ENCODE measurements at regions not wholly inside any gene's neighbourhood (a gene's known extent, or its start where the extent isn't known, plus 50 kb on each side); places are given as distances from the start of the nearest gene placed in this dataset.
"Not testable (repeated sequence)": the region's sequence is repeated elsewhere in the genome, so short reads cannot be mapped to it uniquely, and the experiment has no call there.

DNA sequence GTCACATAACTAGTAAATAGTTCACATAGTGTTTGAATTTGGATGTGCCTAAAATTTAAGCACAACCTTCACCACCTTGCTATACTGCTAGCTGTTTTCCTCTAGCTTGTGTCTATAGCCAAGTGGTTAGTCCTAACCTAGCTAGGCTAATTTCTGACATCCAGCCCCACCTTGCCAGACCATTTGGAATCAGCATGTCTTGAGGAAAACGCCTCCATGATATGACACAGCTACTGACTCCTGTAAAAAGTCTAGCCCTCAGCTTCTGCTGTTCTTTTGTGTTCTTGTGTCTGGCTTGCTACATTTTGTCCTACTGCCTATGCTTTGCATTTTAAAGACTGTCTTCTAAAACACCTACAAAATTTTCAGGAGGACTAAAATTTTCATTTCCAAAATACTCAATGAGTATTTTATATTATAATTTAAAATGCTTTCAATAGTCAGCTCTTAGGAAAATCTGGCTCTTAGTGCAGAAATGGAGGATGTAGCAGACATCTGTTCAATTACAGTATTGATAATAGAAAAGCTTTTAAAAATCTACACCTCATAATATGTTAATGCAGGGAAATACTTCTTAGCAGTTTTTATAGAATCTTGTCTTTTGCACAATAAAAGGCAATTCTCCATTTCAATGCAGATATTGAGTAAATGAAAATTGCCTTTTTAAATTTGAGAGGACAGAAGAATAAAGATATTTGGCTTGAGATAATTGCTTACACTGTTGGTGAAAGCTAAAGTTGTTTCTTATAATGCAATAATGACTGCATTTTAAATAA is 160.8 kb upstream of the APP start:
- DNase-seq (ENCODE audit: low spot score), result no peak

DNA sequence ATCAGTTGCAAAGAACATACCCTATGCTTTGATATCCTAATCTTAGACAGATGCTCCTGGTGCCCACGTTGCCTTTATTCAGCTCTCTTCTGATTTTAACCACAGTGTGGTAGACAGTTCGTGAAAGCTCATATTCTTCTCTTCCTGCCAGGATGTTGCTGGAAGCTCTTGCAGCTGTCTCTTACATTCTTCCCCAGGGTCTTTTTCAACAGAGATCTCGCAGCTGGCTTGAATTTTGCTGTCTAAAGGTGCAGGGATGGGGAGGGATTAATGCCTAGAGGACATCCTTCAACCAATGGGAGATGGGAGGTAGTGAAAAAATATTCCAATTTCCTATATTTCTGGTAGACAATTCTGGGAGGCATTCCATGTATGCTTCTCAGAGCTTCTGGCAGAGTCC is 150.0 kb upstream of the APP start:
- peak; percentile 4 for DNase-seq (ENCODE audit: low spot score)

DNA sequence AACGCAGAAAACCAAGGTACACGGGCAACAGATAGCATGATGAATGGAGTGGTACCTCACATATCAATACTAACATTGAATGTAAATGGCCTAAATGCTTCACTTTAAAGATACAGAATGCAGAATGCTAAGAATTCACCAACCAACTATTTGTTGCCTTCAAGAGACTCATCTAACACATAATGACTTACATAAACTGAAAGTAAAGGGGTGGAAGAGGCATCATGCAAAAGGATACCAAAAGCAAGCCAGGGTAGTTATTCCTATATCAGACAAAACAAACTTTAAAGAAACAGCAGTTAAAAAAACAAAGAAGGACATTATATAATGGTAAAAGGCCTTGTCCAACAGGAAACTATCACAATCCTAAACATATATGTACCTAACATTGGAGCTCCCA is 137.1 kb upstream of the APP start:
- DNase-seq (ENCODE audit: low spot score), result no peak

DNA sequence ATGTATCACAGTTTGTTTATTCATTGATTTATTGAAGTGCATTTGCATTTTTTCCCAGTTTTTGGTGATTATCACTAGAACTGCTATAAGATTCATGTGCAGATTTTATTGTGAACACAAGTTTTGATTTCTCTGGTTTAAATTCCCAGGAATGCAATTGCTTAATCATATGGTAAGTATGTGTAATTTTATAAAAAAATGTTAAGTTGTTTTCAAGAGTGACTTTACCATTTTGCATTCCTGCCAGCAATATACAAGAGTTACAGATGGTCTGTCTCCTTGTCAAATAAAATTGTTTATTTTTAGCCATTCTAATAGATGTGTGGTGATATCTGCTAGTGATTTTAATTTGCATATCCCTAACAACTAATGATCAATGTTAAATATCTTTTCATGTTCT is 127.3 kb upstream of the APP start:
- DNase-seq (ENCODE audit: low spot score), result no peak

DNA sequence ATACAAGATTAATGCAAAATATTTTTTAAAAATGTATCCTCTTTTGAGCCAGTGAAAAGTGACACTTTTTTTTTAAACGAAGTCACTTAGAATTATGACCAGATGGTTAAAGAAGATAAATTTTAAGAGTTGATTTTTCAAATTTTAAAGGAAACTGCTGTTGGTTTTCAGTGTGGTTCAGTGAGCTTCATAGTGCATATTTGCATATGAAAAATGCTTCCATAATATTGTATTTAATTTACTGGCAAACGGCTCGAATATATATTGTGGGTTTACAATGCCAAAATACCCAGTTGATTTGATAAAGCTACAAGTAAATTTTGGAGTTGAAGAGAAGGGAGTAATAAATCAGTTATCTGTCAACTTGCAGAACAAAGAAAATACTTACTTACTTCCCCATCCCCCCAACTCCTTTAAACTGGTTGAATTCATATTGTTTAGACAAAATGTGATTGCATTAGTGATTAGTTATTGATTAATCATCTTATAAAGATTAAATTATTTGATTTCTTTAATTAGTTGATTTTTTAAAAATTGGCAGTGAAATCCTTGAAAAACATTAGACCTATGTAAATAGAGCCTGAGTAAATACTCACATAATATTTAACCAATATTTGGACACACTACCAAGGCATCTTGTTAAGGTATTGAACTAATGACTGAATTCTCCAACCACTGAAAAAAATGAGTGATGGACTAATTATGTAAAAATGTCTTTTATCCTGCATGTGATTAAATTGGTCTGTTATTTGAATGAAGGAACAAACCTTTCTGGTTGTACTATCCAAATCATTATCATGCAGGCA is 122.8 kb upstream of the APP start:
- DNase-seq (ENCODE audit: low spot score), result no peak

DNA sequence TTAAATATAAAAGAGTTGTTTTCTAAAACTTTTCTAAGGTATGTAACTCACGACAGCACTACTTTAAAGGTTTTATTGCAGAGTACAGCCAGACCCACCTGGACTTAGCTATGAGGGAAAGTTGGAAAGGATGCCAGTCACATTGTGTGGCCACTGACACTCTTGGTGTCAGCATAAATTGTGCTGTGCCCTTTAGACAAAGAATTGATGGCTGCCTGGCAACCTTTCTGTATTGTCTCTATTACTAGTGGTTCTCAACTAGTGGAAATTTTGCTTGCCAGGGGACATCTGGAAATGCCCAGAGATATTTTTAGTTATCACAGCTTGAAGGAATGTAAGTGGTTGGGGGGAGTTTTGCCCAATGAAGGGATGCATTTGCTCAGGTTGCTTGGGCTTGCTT is 117.5 kb upstream of the APP start:
- no peak for DNase-seq (ENCODE audit: low spot score)

DNA sequence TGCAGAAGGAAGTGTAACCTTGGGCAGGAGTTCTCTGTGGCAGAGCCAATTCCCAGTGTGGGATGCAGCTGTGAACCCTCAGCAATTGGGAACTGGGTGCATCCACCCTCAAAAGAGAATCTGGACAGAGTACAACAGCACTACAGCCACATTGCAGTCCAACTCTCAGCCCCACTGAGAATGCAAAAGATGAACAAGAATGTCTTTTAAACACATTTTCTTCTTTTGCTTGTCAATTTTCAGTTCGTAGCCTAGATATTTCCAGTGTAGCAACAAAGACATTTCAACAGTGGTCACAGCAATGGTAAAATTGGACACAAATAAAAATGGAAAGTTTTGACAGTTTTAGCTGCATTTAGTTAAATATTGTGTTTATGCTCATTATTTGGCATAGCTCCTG is 114.0 kb upstream of the APP start:
- no peak for DNase-seq (ENCODE audit: low spot score)

DNA sequence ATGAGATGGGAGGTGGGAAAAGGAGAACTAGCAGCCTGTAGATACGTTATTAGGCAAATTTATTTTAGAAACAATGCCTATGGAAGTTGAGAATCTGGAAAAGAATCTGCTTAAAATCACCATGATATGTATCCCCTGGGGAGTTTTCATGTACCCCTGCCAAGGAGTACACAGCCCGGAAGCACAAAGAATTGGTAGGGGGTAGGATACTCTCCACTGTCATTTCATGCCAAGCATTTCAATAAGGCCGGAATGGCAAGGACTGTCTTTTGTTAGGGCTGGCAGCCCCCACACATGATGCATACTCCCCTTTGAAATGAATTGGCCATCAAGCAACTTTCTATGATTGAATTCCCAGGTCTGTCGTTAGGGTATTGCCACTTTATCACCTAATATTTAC is 111.5 kb upstream of the APP start:
- no peak for DNase-seq (ENCODE audit: low spot score)

DNA sequence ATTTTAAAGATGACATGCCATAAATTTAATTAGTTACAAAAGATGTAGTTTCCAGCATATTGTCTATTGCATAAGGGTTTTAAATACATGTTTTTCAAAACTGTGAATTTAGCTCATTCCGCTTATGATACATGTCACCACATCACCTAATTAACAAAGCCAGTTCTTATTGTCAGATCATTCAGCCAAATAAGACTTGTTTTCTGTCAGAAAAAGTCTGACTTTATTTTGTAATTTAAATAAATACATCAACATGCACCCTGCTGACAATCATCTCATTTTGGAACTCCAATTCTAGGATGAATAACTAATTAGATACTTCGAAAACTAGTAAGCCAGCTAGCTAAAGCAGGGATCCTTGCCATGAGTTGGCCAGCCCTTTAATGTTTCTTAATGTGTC is 110.9 kb upstream of the APP start:
- DNase-seq (ENCODE audit: low spot score), result no peak

DNA sequence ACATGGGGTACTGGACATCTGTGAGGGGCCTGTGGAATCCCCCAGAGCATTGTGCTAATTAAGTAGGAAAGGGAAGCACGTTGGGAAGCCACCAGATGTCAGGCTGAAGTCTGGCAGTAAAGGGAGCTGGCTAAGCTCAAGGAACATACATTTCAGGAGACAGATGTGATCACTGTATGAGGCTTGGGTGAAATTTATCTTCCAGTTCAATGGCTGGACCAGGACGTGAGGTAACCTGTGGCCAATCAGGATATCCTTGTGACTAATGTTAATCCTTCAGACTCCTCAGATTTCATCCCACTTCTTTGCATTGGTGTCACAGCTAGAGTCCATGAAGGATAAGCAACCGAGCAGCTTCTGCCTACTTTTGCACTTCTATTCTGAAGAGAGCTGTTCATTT is 110.2 kb upstream of the APP start:
- no peak for DNase-seq (ENCODE audit: low spot score)

DNA sequence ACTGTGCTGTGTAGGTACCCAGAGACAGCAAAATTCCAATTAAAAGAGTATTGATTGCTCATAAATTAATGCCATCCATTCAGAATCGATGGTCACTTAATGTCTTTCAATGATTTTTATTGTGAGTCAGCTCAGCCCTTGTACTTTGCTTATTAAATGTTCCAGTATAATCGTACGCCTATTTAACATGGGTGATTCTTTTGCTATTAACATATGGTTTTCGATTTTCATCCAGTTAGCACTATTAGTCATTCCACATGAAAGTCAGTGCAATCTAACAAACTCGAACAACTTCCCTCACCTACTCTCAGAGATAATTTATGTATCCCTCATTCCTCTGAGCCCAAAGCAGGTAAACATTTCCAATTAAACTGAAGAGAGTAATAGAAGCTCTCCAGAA is 109.6 kb upstream of the APP start:
- DNase-seq (ENCODE audit: low spot score), result no peak

DNA sequence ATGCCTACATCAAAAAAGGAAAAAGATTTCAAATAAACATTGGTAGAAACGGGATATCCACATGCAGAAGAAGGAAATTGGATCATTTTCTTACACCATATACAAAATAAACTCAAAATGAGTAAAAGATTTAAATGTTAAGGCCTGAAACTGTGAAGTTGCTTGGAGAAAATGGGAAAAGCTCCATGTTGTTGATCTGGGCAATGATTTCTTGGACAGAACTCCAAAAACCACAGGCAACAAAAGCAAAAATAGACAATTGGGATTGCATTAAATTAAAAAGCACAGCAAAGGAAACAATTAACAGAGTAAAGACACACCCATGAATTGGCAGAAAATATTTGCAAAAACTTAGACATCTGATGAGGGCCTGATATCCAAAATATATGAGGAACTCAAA is 105.2 kb upstream of the APP start:
- no peak for DNase-seq (ENCODE audit: low spot score)

DNA sequence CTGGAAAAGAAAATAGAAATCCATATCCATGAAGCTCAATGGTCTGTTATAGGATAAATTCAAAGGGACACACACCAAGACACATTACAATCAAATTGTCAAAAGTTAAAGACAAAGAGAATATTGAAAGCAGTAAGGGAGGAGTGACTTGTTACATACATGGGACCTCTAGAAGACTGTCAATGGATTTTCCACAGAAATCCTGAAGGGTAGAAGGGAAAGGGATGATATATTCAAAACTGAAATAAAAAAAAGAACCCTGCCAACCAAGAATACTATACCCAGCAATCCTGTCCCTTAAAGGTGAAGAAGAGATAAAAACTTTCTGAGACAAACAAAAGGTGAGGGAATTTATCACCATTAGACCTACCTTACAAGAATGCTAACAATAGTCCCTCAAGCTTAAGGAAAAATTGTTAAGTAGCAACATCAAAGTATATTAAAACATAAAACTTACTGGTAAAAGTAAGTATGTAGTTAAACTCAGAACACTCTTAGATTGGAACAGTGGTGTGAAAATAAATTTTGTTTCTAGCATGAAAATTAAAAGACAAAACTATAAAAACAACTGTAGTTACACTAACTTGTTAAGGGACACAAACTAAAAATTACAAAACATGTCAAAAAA is 103.2 kb upstream of the APP start:
- DNase-seq (ENCODE audit: low spot score), result no peak

DNA sequence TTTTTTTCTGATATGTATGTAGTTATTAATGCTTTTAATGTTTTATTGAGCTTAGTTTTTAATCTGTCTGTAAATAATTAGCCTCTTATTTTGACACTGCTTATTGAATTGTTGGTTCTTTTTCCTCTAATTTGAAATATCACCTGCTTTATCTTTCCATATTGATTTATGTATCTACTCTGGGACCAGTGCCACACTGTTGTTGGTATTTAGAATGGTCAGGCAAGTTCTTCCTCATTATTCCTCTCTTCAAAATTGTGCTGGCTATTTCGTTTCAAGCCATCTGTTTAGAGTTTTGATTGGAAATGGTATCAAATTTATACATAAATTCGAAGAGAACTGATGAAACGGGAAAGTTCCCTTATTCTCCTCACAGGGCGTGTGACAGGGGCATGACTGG is 96.8 kb upstream of the APP start:
- DNase-seq (ENCODE audit: low spot score), result no peak

DNA sequence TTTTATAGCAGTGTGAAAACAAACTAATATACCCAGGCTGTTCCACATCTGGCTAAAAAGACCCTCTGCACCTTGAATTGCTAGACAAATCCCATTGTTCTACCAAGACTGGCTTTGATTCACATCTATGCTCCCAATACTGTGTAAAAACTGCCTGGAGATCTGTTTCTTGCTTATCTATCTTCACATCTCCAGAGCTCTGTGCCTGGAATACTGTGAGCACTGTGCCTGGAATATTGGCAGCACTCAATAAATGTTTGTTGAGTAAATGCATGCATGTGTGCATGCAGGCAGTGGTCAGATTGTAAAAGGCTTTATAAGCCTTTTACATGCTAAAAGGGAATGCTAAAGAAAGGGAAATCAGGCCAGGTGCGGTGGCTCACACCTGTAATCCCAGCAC is 75.5 kb upstream of the APP start:
- no peak for DNase-seq (ENCODE audit: low spot score)

DNA sequence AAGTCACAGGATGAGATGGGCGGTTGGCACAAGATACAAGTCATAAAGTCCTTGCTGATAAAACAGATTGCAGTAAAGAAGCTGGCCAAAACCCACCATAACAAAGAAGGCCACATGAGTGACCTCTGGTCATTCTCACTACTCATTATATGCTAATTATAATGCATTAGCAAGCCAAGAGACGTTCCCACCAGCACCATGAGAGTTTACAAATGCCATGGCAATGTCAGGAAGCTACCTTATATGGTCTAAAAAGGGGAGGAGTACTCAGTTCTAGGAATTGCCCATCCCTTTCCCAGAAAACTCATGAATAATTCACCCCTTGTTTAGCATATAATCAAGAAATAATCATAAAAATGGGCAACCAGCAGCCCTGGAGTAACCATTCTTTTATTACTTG is 74.9 kb upstream of the APP start:
- DNase-seq (ENCODE audit: low spot score), result no peak

DNA sequence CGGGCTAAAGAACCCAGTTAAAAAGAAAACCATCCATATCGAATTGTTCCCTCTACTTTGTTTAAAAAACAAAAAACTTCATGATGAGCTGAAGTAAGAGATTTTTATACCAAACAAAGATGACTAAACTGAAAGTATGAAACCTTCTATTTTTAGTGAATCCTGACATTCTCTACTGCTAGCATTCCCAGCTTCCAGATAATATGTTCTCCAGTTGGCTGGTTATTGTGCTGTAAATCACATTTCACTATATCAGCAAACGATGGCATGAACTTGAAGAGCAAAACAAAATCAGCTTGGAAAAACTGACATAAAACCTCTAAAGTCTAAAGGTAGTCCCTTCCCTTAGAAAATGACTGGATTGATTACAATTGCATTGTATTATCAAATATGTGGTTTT is 68.1 kb upstream of the APP start:
- no peak for DNase-seq (ENCODE audit: low spot score)

DNA sequence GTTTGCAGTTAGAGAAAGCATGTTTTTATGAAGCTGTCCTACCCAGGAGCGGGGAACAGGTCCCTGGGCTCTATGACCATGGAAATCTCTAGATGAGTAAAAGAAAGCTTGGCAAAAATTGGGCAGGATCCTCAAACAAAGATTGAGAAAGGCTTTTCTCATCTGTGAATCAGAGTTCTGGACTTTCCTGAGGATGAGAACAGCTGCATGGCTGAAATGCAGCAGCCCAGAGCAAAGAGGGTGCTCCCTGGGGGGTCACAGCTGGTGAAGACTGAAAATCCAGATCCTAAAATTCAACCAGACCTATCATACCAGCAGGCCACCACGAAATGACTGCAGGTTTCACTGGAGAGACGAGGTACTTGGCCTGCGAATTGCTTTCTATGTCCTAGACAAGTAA is 65.7 kb upstream of the APP start:
- no peak for DNase-seq (ENCODE audit: low spot score)

DNA sequence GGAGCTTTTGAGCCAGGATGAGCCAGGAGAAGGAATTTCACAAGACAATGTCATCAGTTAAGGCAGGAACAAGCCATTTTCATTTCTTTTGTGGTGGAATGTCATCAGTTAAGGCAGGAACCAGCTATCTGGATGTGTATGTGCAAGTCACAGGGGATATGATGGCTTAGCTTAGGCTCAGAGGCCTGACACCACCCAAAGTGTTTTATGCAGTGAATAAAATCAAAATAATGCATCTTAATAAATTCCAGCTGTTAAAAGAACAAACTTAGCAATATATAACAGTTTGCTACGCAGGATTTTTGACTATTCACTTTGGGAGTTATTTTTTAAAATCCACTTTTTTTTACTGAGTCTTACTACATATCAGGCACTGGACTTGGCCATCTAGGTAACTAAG is 62.7 kb upstream of the APP start:
- DNase-seq (ENCODE audit: low spot score), result not testable (repeated sequence)

DNA sequence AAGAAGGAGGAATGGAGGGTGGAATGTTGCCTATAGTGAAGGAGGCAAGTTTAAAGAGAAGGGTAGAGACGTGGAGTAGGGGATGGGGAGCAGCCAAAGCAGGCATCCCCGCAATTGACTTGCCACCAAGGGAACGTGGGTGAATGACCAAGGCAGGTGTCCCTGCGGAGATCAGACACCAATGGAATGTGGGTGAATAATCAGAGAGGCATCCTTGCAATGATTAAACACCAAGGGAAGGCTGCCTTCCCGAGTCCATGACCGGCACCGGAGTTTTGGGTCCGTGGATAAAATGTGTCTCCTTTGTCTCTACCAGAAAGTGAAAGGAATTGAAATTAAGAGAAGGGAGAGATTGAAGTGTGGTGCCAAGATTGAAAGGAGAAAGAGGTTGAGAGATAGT is 61.9 kb upstream of the APP start:
- not testable (repeated sequence) for DNase-seq (ENCODE audit: low spot score)

DNA sequence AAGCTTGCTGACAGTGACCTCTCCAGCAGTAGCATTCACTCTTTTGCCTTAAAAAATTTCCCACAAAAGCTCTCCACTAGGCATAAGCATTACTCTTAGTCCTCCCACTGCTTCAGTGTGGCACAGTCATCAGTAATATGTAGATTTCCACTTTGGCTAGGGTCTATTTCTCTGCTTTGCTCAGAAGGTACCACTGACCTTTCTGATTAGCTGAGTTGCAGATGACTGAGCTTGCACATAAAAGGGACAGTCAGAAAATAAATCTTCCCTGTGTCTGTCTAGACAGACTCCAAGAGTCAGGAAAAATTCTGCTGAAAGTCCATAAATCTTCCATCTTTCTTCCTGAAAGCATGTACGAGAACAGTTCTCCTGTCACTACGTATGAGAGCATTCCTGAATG is 56.6 kb upstream of the APP start:
- no peak for DNase-seq (ENCODE audit: low spot score)

DNA sequence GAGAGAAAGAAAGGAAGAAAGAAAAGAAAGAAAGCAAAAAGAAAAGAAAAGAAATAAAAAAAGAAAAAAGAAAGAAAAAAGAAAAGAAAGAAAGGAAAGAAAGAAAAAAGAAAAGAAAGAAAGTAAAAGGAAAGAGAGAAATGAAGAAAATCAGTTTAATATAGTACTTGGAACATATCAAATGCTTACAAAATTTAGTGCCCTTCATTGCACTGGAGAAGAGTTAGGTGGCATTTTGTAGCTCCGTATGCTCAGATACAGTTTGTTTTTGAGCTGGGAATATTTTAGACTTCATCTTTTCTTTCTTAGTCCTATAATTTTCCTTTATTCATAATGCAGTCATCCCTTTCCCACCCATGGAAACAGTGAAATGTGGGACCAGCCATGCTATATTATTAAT is 56.2 kb upstream of the APP start:
- no peak for DNase-seq (ENCODE audit: low spot score)

DNA sequence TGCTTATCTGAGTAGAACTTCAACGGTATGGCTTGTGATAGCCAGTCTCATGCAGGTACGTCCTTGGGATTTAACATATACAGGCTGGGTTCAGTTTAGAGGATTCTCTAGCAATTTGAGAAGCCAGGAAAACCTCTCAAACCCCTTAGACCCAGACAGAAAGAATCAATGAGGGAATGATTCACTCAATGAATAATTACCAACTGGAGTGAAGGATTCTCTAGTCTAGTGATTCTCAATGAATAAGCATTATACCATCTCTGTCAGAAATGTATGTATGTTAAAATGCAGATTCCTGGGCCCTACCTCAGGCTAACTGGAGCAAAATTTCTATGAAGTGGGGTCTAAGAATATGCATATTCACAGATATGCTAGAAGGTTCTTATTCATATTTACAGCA is 54.5 kb upstream of the APP start:
- no peak for DNase-seq (ENCODE audit: low spot score)

Data from Ammon's horn (tissue), 1 donor.